Keratinocyte (primary cell): ENCODE measurements at regions not wholly inside any gene's neighbourhood (a gene's known extent, or its start where the extent isn't known, plus 50 kb on each side); places are given as distances from the start of the nearest gene placed in this dataset.

Experiments
- DNase-seq: peaks from one replicate; pipeline ENCODE4 v3.0.0-alpha.2; 2011; ENCODE audit warnings: low read depth, missing footprints, low spot score
- FAIRE-seq: peaks from 2 replicates; lab custom pipeline; 2011; peaks lifted over from hg19 to GRCh38; lab: Jason Lieb, UNC
- H2AFZ ChIP-seq: 2 replicates; pipeline ENCODE4 v1.6.0; 2012; ENCODE audit warnings: low read length, control low read depth, inconsistent platforms; ENCODE audit not compliant: control insufficient read depth
- H3K27ac ChIP-seq: 2 replicates; pipeline ENCODE4 v1.5.1; 2011; ENCODE audit warnings: low read length; ENCODE audit not compliant: control insufficient read depth, insufficient read depth
- H3K27me3 ChIP-seq: 3 replicates; pipeline ENCODE4 v1.6.0; 2011; ENCODE audit warnings: low read length; ENCODE audit not compliant: control insufficient read depth, insufficient read depth; ENCODE audit errors: extremely low read depth
- H3K36me3 ChIP-seq, 2 experiments: 2 replicates in 1 of 2; 3 replicates in 1 of 2; pipeline ENCODE4 v1.5.1; 2011; ENCODE audit warnings: low read length in 2 of 2, mild to moderate bottlenecking in 1 of 2; ENCODE audit not compliant: control insufficient read depth in 2 of 2, insufficient read depth in 2 of 2; ENCODE audit errors: extremely low read depth in 1 of 2
- H3K4me1 ChIP-seq: 3 replicates; pipeline ENCODE4 v1.5.1; 2011; ENCODE audit warnings: low read length; ENCODE audit not compliant: control insufficient read depth, insufficient read depth; ENCODE audit errors: extremely low read depth
- H3K4me2 ChIP-seq: 3 replicates; pipeline ENCODE4 v1.6.0; 2011; ENCODE audit warnings: low read depth, low read length; ENCODE audit not compliant: control insufficient read depth, insufficient read depth; ENCODE audit errors: extremely low read depth
- H3K4me3 ChIP-seq, 3 experiments: fragments of 200-600 bp in 1 of 3; sonication (generic) in 1 of 3; 2 replicates in 2 of 3; 3 replicates in 1 of 3; pipeline ENCODE4 v1.5.1; 2011 to 2016; ENCODE audit warnings: low read length in 3 of 3, mild to moderate bottlenecking in 3 of 3, control low read depth in 2 of 3, inconsistent platforms in 1 of 3, low read depth in 1 of 3, mixed read lengths in 1 of 3, mixed run types in 1 of 3, moderate library complexity in 1 of 3; ENCODE audit not compliant: control insufficient read depth in 2 of 3, insufficient read depth in 2 of 3; ENCODE audit errors: extremely low read depth in 1 of 3
- H3K79me2 ChIP-seq: 2 replicates; pipeline ENCODE4 v1.6.0; 2012; ENCODE audit warnings: low read length; ENCODE audit not compliant: control insufficient read depth, insufficient read depth
- H3K9ac ChIP-seq: 3 replicates; pipeline ENCODE4 v1.6.0; 2011; ENCODE audit warnings: low read length; ENCODE audit not compliant: control insufficient read depth, insufficient read depth; ENCODE audit errors: extremely low read depth
- H3K9me1 ChIP-seq: 3 replicates; pipeline ENCODE4 v1.6.0; 2011; ENCODE audit warnings: low read length; ENCODE audit not compliant: control insufficient read depth, insufficient read depth; ENCODE audit errors: extremely low read depth
- H3K9me3 ChIP-seq: 2 replicates; pipeline ENCODE4 v1.5.1; 2012; ENCODE audit warnings: low read depth, low read length; ENCODE audit not compliant: control insufficient read depth
- H4K20me1 ChIP-seq: 3 replicates; pipeline ENCODE4 v1.6.0; 2011; ENCODE audit warnings: low read length; ENCODE audit not compliant: control insufficient read depth, insufficient read depth; ENCODE audit errors: extremely low read depth
- EZH2 ChIP-seq: IDR thresholded peaks from one replicate; pipeline ENCODE4 v1.6.1; 2012; ENCODE audit warnings: inconsistent platforms, mild to moderate bottlenecking, low read length, moderate library complexity
- dilution Hi-C: fragments of 300-500 bp; cut with MboI; formaldehyde crosslinking; loops from one replicate; pipeline ENCODE4 v1.7.0; 2020; ENCODE audit warnings: low sequenced_read_pairs; ENCODE audit not compliant: extremely low pct_ligation_motif_present
- TF ChIP-seq, protein P1 (sequence below), 3 experiments: IDR thresholded peaks in 1 of 3; conservative IDR thresholded peaks in 1 of 3; optimal IDR thresholded peaks in 1 of 3; 2 replicates in 2 of 3; 3 replicates in 1 of 3; pipeline versions ENCODE3 to v1.5.1; 2011; ENCODE audit warnings: low read length in 3 of 3, mild to moderate bottlenecking in 3 of 3, moderate library complexity in 2 of 3, control low read depth in 1 of 3, inconsistent platforms in 1 of 3; ENCODE audit not compliant: insufficient read depth in 2 of 3; ENCODE audit errors: extremely low read depth in 1 of 3

DNA sequence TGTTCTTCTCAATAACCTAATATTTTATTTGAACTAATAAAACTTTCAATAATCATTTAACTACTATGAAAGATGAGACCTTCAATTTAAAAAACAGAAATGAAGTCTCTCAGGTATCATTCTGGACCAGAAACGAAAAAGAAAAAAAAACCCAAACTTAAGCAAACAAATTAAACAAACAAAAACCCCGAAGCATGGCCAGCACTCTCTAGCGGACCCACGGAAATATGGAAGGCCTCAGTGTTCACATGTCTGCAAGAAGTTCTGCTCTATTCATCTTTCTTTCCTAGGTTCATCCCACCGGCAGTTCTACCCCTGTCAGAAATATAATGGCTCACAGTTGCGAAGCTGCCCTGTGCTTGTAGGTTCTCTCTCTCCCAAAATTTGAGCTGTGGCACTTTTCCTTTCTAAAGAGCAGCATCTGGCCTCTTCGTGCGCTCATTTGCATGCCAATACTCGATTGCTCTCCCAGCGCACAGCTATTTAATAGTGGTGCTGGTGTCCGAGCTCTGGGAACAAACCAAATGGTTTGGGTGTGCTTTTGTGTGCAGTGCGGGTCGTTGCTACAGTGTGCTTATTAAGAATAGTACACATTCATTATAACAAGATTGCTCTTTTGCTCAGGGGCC lies 129.0 kb upstream of the ZEB2 start:
- Histone ChIP-seq H3K4me2 (no peak overlapping the region), H3K4me3 (no peak overlapping the region), H2AFZ (no peak overlapping the region), H3K27ac (no peak overlapping the region), H3K9me1 (no peaks in the 10 kb centered on the region), H3K4me1 (no peaks in the 10 kb centered on the region), H3K9me3 (no peaks in the 10 kb centered on the region), H3K9ac (no peak overlapping the region), H4K20me1 (no peaks in the 10 kb centered on the region), H3K27me3 (no peaks in the 10 kb centered on the region), H3K79me2 (no peaks in the 10 kb centered on the region), H3K36me3 (no peaks in the 10 kb centered on the region)
- no peak for DNase-seq
- dilution Hi-C loops: no loop called here
- TF ChIP-seq EZH2: no peak
- TF ChIP-seq, protein P1, sequence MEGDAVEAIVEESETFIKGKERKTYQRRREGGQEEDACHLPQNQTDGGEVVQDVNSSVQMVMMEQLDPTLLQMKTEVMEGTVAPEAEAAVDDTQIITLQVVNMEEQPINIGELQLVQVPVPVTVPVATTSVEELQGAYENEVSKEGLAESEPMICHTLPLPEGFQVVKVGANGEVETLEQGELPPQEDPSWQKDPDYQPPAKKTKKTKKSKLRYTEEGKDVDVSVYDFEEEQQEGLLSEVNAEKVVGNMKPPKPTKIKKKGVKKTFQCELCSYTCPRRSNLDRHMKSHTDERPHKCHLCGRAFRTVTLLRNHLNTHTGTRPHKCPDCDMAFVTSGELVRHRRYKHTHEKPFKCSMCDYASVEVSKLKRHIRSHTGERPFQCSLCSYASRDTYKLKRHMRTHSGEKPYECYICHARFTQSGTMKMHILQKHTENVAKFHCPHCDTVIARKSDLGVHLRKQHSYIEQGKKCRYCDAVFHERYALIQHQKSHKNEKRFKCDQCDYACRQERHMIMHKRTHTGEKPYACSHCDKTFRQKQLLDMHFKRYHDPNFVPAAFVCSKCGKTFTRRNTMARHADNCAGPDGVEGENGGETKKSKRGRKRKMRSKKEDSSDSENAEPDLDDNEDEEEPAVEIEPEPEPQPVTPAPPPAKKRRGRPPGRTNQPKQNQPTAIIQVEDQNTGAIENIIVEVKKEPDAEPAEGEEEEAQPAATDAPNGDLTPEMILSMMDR (optimal IDR thresholded peaks at IDR 0.05 in 1 of 3, IDR thresholded peaks at IDR 0.05 in 1 of 3, conservative IDR thresholded peaks at IDR 0.05 in 1 of 3; ENCODE audit: extremely low read depth in 1 of 3, insufficient read depth in 2 of 3, low read length in 3 of 3): no peak
- no peak for FAIRE-seq

DNA sequence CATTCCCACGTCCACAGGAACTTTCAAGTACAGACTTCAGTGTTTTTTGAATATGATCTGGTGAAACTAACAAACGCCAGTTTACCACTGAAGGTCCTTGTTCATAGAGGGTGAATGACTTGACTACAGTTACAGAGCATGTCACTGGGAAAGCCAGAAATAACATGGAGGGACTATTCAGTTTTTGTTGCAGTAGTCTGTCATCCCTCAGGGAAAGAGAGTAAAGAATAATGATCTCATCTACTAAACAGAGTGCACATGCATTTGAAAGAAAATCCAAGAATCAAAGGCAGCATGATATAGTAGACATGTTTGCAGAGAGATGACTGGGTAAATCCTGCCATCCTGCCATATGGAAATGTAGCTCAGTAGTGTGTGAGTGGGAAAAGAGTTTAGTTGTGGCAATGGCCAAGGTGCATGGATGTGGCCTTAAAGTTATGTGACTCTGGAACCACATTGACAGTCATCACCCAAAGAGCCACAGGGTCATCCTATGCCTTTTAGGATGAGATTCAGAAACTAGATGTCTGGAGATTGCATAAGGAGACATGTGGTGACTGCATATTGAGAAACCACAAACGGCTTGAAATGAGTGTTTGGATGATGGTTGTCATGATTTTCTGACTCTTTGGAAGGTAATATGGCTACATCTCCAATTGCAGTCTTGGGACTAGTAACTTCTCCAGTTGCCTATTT lies 125.3 kb upstream of the ZEB2 start:
- H3K27ac ChIP-seq: no peak overlapping the region
- no peaks in the 10 kb centered on the region for H3K9me1 ChIP-seq
- no peak for FAIRE-seq
- TF ChIP-seq, protein P1 (optimal IDR thresholded peaks at IDR 0.05 in 1 of 3, IDR thresholded peaks at IDR 0.05 in 1 of 3, conservative IDR thresholded peaks at IDR 0.05 in 1 of 3; ENCODE audit: extremely low read depth in 1 of 3, insufficient read depth in 2 of 3, low read length in 3 of 3): no peak
- no peak for TF ChIP-seq EZH2
- H2AFZ ChIP-seq: no peak overlapping the region
- no peaks in the 10 kb centered on the region for H4K20me1 ChIP-seq
- no peak overlapping the region for H3K4me3 ChIP-seq
- no peaks in the 10 kb centered on the region for H3K36me3 ChIP-seq
- H3K4me2 ChIP-seq: no peak overlapping the region
- dilution Hi-C loops: no loop called here
- no peaks in the 10 kb centered on the region for H3K27me3 ChIP-seq
- no peak overlapping the region for H3K9ac ChIP-seq
- H3K9me3 ChIP-seq: no peaks in the 10 kb centered on the region
- no peaks in the 10 kb centered on the region for H3K4me1 ChIP-seq
- no peak for DNase-seq
- no peaks in the 10 kb centered on the region for H3K79me2 ChIP-seq
